ENCODE measurements at regions not wholly inside any gene's neighbourhood (a gene's known extent, or its start where the extent isn't known, plus 50 kb on each side); places are given as distances from the start of the nearest gene placed in this dataset.

GRCh38 chr1:182259229-182259872 is 132.2 kb downstream of the GLUL start:
- Histone ChIP-seq H3K4me1 (ENCODE audit: control insufficient read depth in 2 of 2, insufficient read depth in 2 of 2, low read length in 2 of 2) (peaks cover 11 to 20% of the 10 kb centered on the region in 2 donors), H3K4me3 (ENCODE audit: low read length) (peak overlapping the region; percentile 2), H3K27ac (ENCODE audit: low read depth, low read length) (peak overlapping the region; percentile 72), H3K27me3 (ENCODE audit: control insufficient read depth in 2 of 2, insufficient read depth in 2 of 2, low read length in 2 of 2) (no peaks in the 10 kb centered on the region), H3K36me3 (ENCODE audit: control insufficient read depth in 2 of 3, insufficient read depth in 3 of 3, low read length in 3 of 3) (no peaks in the 10 kb centered on the region), H3K9me3 (ENCODE audit: control insufficient read depth in 2 of 3, low read length in 3 of 3) (no peaks in the 10 kb centered on the region)
- intact Hi-C loops (cut with micrococcal nuclease), result loop anchor here in 1 of 2 donors (1.0 to 5.0 kb wide), 8 partner anchors 43 to 862 kb away; partner anchors contain the start of gene DHX9
- ATAC-seq (peak; percentile 90), DNase-seq (peak; percentile 21 to 79 (median 65))
- Mint-ChIP-seq H3K36me3 (peaks cover 0 to 2% (median 0%) of the 10 kb centered on the region in 5 donors), H3K4me1 (peaks cover 23 to 50% (median 43%) of the 10 kb centered on the region in 7 donors), H3K27ac (peak overlapping the region; percentile 83 to 97 (median 91)), H3K4me3 (peak overlapping the region; percentile 28 to 82 (median 75)), H3K27me3 (no peaks in the 10 kb centered on the region), H3K9me3 (peaks cover 0 to 4% (median 0%) of the 10 kb centered on the region in 11 donors)
- POLR2A ChIA-PET, result interaction anchor here (1.2 kb wide), 1 partner anchor 9 kb away, joined by 6 read pairs; no protein-coding TSS in a partner anchor
- CTCF ChIA-PET, result interaction anchor here (1.4 to 1.5 kb wide), 3 partner anchors 8 to 116 kb away, joined by 4 to 5 read pairs (median 4); no protein-coding TSS in a partner anchor

GRCh38 chr1:182257369-182258063 is 134.1 kb downstream of the GLUL start:
- Histone ChIP-seq H3K4me1 (ENCODE audit: control insufficient read depth in 2 of 2, insufficient read depth in 2 of 2, low read length in 2 of 2) (peaks cover 10 to 20% of the 10 kb centered on the region in 2 donors), H3K27me3 (ENCODE audit: control insufficient read depth in 2 of 2, insufficient read depth in 2 of 2, low read length in 2 of 2) (no peaks in the 10 kb centered on the region), H3K36me3 (ENCODE audit: control insufficient read depth in 2 of 3, insufficient read depth in 3 of 3, low read length in 3 of 3) (no peaks in the 10 kb centered on the region), H3K9me3 (ENCODE audit: control insufficient read depth in 2 of 3, low read length in 3 of 3) (no peaks in the 10 kb centered on the region), H3K27ac (ENCODE audit: low read depth, low read length) (no peak overlapping the region), H3K4me3 (ENCODE audit: low read length) (no peak overlapping the region)
- Mint-ChIP-seq H3K27ac (peak overlapping the region in 8 of 9 donors; percentile 11 to 81 (median 50)), H3K9me3 (peaks cover 0 to 6% (median 0%) of the 10 kb centered on the region in 11 donors), H3K4me3 (no peak overlapping the region), H3K4me1 (peaks cover 20 to 47% (median 39%) of the 10 kb centered on the region in 7 donors), H3K36me3 (peaks cover 0 to 2% (median 0%) of the 10 kb centered on the region in 5 donors), H3K27me3 (no peaks in the 10 kb centered on the region)
- DNase-seq (no peak), ATAC-seq (no peak)
- intact Hi-C loops (cut with micrococcal nuclease), result loop anchor here in 1 of 2 donors (2.0 to 5.0 kb wide), 3 partner anchors 45 to 860 kb away; no protein-coding TSS in a partner anchor
- POLR2A ChIA-PET, result no interaction called here
- CTCF ChIA-PET, result no interaction called here

DNA sequence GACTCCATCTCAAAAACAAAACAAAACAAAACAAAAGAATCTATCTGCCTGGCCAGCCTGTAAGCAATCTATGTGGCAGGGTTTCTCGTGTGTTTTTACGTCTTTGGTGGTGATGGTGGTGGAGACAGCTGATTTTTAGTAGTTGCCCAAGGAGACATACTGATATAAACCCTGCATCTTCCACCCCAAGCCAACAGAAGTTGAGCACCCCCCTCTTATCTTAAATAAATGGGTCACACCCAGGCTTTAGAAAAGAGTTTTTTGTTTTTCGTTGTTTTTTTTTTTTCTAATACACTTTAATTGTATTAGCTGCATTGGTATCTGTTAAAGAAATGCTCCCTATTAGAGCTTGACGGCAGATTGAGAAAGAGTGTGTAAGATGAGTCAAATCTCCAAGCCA is 134.7 kb downstream of the GLUL start:
- Histone ChIP-seq H3K4me1 (ENCODE audit: control insufficient read depth in 2 of 2, insufficient read depth in 2 of 2, low read length in 2 of 2) (peaks cover 6 to 20% of the 10 kb centered on the region in 2 donors), H3K27me3 (ENCODE audit: control insufficient read depth in 2 of 2, insufficient read depth in 2 of 2, low read length in 2 of 2) (no peaks in the 10 kb centered on the region), H3K9me3 (ENCODE audit: control insufficient read depth in 2 of 3, low read length in 3 of 3) (no peaks in the 10 kb centered on the region), H3K4me3 (ENCODE audit: low read length) (no peak overlapping the region), H3K27ac (ENCODE audit: low read depth, low read length) (no peak overlapping the region), H3K36me3 (ENCODE audit: control insufficient read depth in 2 of 3, insufficient read depth in 3 of 3, low read length in 3 of 3) (no peaks in the 10 kb centered on the region)
- ChIA-PET POLR2A (no interaction called here), CTCF (no interaction called here)
- intact Hi-C loops (cut with micrococcal nuclease), result loop anchor here in 1 of 2 donors (5.0 kb wide), 2 partner anchors 45 to 860 kb away; no protein-coding TSS in a partner anchor
- Mint-ChIP-seq H3K27me3 (no peaks in the 10 kb centered on the region), H3K36me3 (peaks cover 0 to 2% (median 0%) of the 10 kb centered on the region in 5 donors), H3K9me3 (peaks cover 0 to 6% (median 0%) of the 10 kb centered on the region in 11 donors), H3K4me3 (no peak overlapping the region), H3K27ac (peak overlapping the region in 7 of 9 donors; percentile 11 to 81 (median 52)), H3K4me1 (peaks cover 16 to 42% (median 34%) of the 10 kb centered on the region in 7 donors)
- no peak for ATAC-seq
- no peak for DNase-seq

- H3K27ac ChIP-seq (ENCODE audit: low read depth, low read length), result no peak overlapping the region
- H3K4me1 ChIP-seq (ENCODE audit: control insufficient read depth in 2 of 2, insufficient read depth in 2 of 2, low read length in 2 of 2), result peaks cover 3 to 20% of the 10 kb centered on the region in 2 donors
- no peaks in the 10 kb centered on the region for H3K36me3 Mint-ChIP-seq
- ATAC-seq (no peak), DNase-seq (no peak)
- H3K27ac Mint-ChIP-seq, result peak overlapping the region in 1 of 9 donors; percentile 65
- H3K27me3 Mint-ChIP-seq, result no peaks in the 10 kb centered on the region
- no peaks in the 10 kb centered on the region for H3K27me3 ChIP-seq (ENCODE audit: control insufficient read depth in 2 of 2, insufficient read depth in 2 of 2, low read length in 2 of 2)
- peaks cover 0 to 2% (median 0%) of the 10 kb centered on the region in 11 donors for H3K9me3 Mint-ChIP-seq
- no peak overlapping the region for H3K4me3 Mint-ChIP-seq
- H3K4me3 ChIP-seq (ENCODE audit: low read length), result no peak overlapping the region
- peaks cover 9 to 29% (median 25%) of the 10 kb centered on the region in 7 donors for H3K4me1 Mint-ChIP-seq
- H3K9me3 ChIP-seq (ENCODE audit: control insufficient read depth in 2 of 3, low read length in 3 of 3), result no peaks in the 10 kb centered on the region
- CTCF ChIA-PET, result no interaction called here
- intact Hi-C loops (cut with micrococcal nuclease), result loop anchor here in 1 of 2 donors (5.0 kb wide), 2 partner anchors 47 to 858 kb away; no protein-coding TSS in a partner anchor
- POLR2A ChIA-PET, result interaction anchor here (0.6 kb wide), 2 partner anchors 1104 to 1505 kb away, joined by 4 read pairs; no protein-coding TSS in a partner anchor
- H3K36me3 ChIP-seq (ENCODE audit: control insufficient read depth in 2 of 3, insufficient read depth in 3 of 3, low read length in 3 of 3), result no peaks in the 10 kb centered on the region
Measured at GRCh38 chr1:182255494-182255893, 136.1 kb downstream of the GLUL start.

DNA sequence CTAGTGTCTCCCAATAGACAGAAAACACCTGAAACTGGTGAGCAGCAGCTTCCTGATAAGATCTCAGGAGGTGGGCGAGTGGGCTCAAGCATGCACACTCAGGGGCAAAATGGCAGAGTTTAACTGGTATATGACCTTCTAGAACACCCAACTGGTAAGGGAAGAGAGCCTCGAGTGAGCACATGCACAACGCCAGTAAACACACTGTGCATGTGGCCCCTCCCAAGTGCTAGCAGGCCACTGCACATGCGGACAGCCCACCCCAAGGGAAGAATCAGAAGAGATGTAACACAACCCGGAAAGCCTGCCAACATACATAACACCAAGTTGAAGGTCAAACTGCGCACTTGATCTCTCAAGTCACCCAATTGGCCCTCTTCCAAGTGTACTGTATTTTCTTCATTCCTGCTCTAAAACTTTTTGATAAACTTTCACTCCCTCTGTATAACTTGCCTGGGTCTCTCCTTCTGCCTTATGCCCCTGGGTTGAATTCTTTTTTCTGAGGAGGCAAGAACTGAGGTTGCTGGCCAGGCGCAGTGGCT is 138.2 kb downstream of the GLUL start:
- CTCF ChIA-PET, result interaction anchor here (0.6 kb wide), 1 partner anchor 35 kb away, joined by 5 read pairs; no protein-coding TSS in a partner anchor
- no peaks in the 10 kb centered on the region for H3K36me3 ChIP-seq (ENCODE audit: control insufficient read depth in 2 of 3, insufficient read depth in 3 of 3, low read length in 3 of 3)

GRCh38 chr1:182251561-182251960 is 140.0 kb downstream of the GLUL start:
- H3K4me3 Mint-ChIP-seq, result no peak overlapping the region
- H3K27me3 ChIP-seq (ENCODE audit: control insufficient read depth in 2 of 2, insufficient read depth in 2 of 2, low read length in 2 of 2), result no peaks in the 10 kb centered on the region
- no peaks in the 10 kb centered on the region for H3K36me3 ChIP-seq (ENCODE audit: control insufficient read depth in 2 of 3, insufficient read depth in 3 of 3, low read length in 3 of 3)
- H3K36me3 Mint-ChIP-seq, result no peaks in the 10 kb centered on the region
- no peaks in the 10 kb centered on the region for H3K9me3 ChIP-seq (ENCODE audit: control insufficient read depth in 2 of 3, low read length in 3 of 3)
- no peaks in the 10 kb centered on the region for H3K27me3 Mint-ChIP-seq
- H3K27ac ChIP-seq (ENCODE audit: low read depth, low read length), result no peak overlapping the region
- intact Hi-C loops (cut with micrococcal nuclease), result loop anchor here in 1 of 2 donors (5.0 kb wide), 1 partner anchor 164 kb away; no protein-coding TSS in a partner anchor
- no peak for ATAC-seq
- H3K27ac Mint-ChIP-seq, result no peak overlapping the region
- CTCF ChIA-PET, result no interaction called here
- peaks cover 0 to 2% (median 0%) of the 10 kb centered on the region in 11 donors for H3K9me3 Mint-ChIP-seq
- no peak for DNase-seq
- H3K4me1 Mint-ChIP-seq, result peaks cover 0 to 16% (median 4%) of the 10 kb centered on the region in 7 donors
- POLR2A ChIA-PET, result no interaction called here
- H3K4me1 ChIP-seq (ENCODE audit: control insufficient read depth in 2 of 2, insufficient read depth in 2 of 2, low read length in 2 of 2), result peaks cover 0 to 7% of the 10 kb centered on the region in 2 donors
- H3K4me3 ChIP-seq (ENCODE audit: low read length), result no peak overlapping the region

More for the DNA sequence above, 138.2 kb downstream of the GLUL start:
- no peak overlapping the region for H3K4me3 ChIP-seq (ENCODE audit: low read length)
- no peaks in the 10 kb centered on the region for H3K9me3 ChIP-seq (ENCODE audit: control insufficient read depth in 2 of 3, low read length in 3 of 3)
- peak overlapping the region in 1 of 9 donors; percentile 73 for H3K27ac Mint-ChIP-seq
- ATAC-seq (no peak), DNase-seq (no peak)
- H3K27me3 ChIP-seq (ENCODE audit: control insufficient read depth in 2 of 2, insufficient read depth in 2 of 2, low read length in 2 of 2), result no peaks in the 10 kb centered on the region
- H3K27ac ChIP-seq (ENCODE audit: low read depth, low read length), result no peak overlapping the region
- no peak overlapping the region for H3K4me3 Mint-ChIP-seq
- POLR2A ChIA-PET, result interaction anchor here (0.6 kb wide), 1 partner anchor 32 kb away, joined by 3 read pairs; no protein-coding TSS in a partner anchor
- no peaks in the 10 kb centered on the region for H3K27me3 Mint-ChIP-seq
- intact Hi-C loops (cut with micrococcal nuclease), result loop anchor here in 1 of 2 donors (5.0 kb wide), 1 partner anchor 166 kb away; no protein-coding TSS in a partner anchor
- no peaks in the 10 kb centered on the region for H3K36me3 Mint-ChIP-seq
- peaks cover 0 to 2% (median 0%) of the 10 kb centered on the region in 11 donors for H3K9me3 Mint-ChIP-seq
- peaks cover 5 to 7% of the 10 kb centered on the region in 2 donors for H3K4me1 ChIP-seq (ENCODE audit: control insufficient read depth in 2 of 2, insufficient read depth in 2 of 2, low read length in 2 of 2)
- H3K4me1 Mint-ChIP-seq, result peaks cover 5 to 16% (median 12%) of the 10 kb centered on the region in 7 donors

Data from naive thymus-derived CD4-positive, alpha-beta T cell (primary cell).